Cardiac muscle cell (in vitro differentiated cells and primary cell): ENCODE measurements at regions not wholly inside any gene's neighbourhood (a gene's known extent, or its start where the extent isn't known, plus 50 kb on each side); places are given as distances from the start of the nearest gene placed in this dataset.

Experiments
- DNase-seq, 2 donors: peaks; one replicate each; pipeline versions ENCODE4 v3.0.0 to v3.0.0-alpha.2; 2010 to 2017; ENCODE audit warnings: low read depth in 1 of 2, low spot score in 1 of 2
- H3K27ac ChIP-seq: fragments of 200-600 bp; sonication (generic); 2 replicates; pipeline ENCODE4 v1.5.1; 2016
- H3K27me3 ChIP-seq: fragments of 200-600 bp; sonication (generic); 2 replicates; pipeline ENCODE4 v1.6.0; 2016; ENCODE audit warnings: control low read depth
- H3K36me3 ChIP-seq: fragments of 200-600 bp; sonication (generic); 2 replicates; pipeline ENCODE4 v1.5.1; 2016; ENCODE audit warnings: control low read depth
- H3K4me1 ChIP-seq: fragments of 200-600 bp; sonication (generic); 2 replicates; pipeline ENCODE4 v1.8.1; 2017; ENCODE audit warnings: low read depth, mild to moderate bottlenecking, mixed run types
- H3K4me3 ChIP-seq: fragments of 200-600 bp; sonication (generic); 2 replicates; pipeline ENCODE4 v1.5.1; 2016; ENCODE audit warnings: mild to moderate bottlenecking
- H3K9me3 ChIP-seq: fragments of 200-600 bp; sonication (generic); 2 replicates; pipeline ENCODE4 v1.5.1; 2017; ENCODE audit warnings: low read depth, mild to moderate bottlenecking, control low read depth
- CTCF ChIP-seq: IDR thresholded peaks from 2 replicates; pipeline ENCODE4 v1.5.1; 2012; ENCODE audit warnings: low read depth, mild to moderate bottlenecking, low read length

DNA sequence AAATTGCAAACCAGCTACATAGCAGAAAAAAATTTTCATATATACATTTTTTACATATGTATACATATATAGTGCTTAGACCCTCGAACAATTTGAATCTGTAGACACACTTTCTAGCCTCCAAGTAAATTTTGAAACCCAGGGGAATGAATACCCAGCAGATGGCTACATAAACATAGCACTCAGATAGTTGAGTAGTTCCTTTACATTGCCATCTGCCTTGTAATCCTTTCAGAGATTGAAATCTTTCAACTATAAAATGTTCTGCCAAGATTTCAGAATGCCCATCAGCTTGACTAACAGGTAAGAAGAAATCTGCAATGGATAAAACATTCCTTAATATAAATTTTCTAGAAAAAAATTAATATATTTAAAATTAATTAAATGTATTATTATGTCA is 1333.5 kb upstream of the CADM2 start:
- Histone ChIP-seq H3K36me3 (no peaks in the 10 kb centered on the region), H3K4me3 (no peak overlapping the region), H3K9me3 (no peaks in the 10 kb centered on the region), H3K4me1 (no peaks in the 10 kb centered on the region), H3K27me3 (no peaks in the 10 kb centered on the region), H3K27ac (no peak overlapping the region)
- no peak for DNase-seq
- TF ChIP-seq CTCF: no peak

- no peak overlapping the region for H3K4me3 ChIP-seq
Observed at GRCh38 chr3:83628471-83628870, 1330.3 kb upstream of the CADM2 start.

DNA sequence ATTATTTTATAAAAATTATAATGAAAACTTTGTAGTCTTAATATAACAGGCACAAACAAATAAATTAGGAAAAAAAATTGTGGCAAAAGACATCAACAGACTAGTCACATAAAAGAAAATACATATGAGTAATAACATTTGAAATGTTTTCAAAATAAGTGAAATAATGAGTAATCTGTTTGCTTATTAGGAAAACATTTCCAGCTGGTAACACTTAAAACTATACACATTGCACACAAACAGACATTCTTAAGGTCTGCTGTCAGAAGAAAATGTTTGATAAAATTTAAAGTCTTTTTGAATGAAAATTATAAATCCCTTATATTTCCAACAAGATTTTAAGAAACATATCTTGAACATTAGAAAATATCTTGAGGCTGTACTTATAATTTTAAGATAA is 1326.3 kb upstream of the CADM2 start:
- Histone ChIP-seq H3K9me3 (no peaks in the 10 kb centered on the region), H3K27ac (no peak overlapping the region), H3K4me1 (no peaks in the 10 kb centered on the region), H3K4me3 (no peak overlapping the region), H3K36me3 (no peaks in the 10 kb centered on the region), H3K27me3 (no peaks in the 10 kb centered on the region)
- DNase-seq: no peak
- TF ChIP-seq CTCF: no peak

More at GRCh38 chr3:83628471-83628870, 1330.3 kb upstream of the CADM2 start:
- DNase-seq: no peak
- Histone ChIP-seq H3K9me3 (no peaks in the 10 kb centered on the region), H3K27me3 (no peaks in the 10 kb centered on the region), H3K4me1 (no peaks in the 10 kb centered on the region), H3K27ac (no peak overlapping the region), H3K36me3 (no peaks in the 10 kb centered on the region)
- TF ChIP-seq CTCF: no peak

- TF ChIP-seq CTCF: no peak
- Histone ChIP-seq H3K36me3 (no peaks in the 10 kb centered on the region), H3K27ac (no peak overlapping the region), H3K27me3 (no peaks in the 10 kb centered on the region), H3K4me1 (no peaks in the 10 kb centered on the region), H3K9me3 (no peaks in the 10 kb centered on the region), H3K4me3 (no peak overlapping the region)
- DNase-seq: no peak
Observed at GRCh38 chr3:83633758-83634157, 1325.0 kb upstream of the CADM2 start.

DNA sequence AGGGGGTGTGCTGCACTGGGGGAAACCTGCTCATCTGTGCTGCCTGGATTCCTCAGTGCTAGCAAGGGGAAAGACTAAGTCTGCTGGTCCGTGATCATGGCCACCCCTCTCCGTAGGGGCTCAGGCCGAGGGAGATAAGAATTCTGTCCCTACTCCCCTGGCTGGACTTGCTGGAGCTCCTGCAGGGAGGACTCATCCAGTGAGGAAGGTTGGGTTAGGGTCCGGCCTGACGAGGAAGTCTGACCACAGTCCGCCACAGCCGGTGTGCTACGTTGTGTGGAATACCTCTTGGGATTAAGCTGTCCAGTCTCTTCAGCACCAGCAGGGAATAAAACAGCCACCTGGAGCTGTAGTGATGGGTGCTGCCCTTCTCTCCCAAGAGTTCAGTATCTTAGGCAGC is 1309.1 kb upstream of the CADM2 start:
- H3K27me3 ChIP-seq: no peaks in the 10 kb centered on the region
- TF ChIP-seq CTCF: no peak
- no peak for DNase-seq
- H3K36me3 ChIP-seq: no peaks in the 10 kb centered on the region
- no peaks in the 10 kb centered on the region for H3K4me1 ChIP-seq
- H3K27ac ChIP-seq: no peak overlapping the region
- H3K4me3 ChIP-seq: no peak overlapping the region
- H3K9me3 ChIP-seq: no peaks in the 10 kb centered on the region

DNA sequence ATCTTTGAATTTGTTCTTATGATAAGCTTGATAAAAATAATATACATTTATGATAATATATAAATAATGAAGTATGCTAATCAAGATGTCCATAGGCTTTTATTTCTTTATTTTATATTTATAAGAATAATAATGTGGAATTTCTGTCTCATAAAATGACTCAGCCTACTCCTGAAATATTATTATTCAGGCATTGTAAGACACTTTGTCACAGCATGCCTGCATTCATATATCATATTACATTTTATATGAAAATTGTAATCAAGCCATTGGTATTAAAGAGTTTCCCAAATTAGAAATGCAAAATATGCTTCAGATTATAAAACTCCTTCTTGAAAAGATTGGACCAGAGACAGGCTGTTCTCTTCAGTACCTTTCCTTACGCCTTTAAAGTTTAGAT is 1303.7 kb upstream of the CADM2 start:
- Histone ChIP-seq H3K27ac (no peak overlapping the region), H3K36me3 (no peaks in the 10 kb centered on the region), H3K9me3 (no peaks in the 10 kb centered on the region), H3K4me1 (no peaks in the 10 kb centered on the region), H3K27me3 (no peaks in the 10 kb centered on the region), H3K4me3 (no peak overlapping the region)
- TF ChIP-seq CTCF: no peak
- DNase-seq: no peak
